Omental fat pad (tissue), 3 donors: ENCODE measurements at regions not wholly inside any gene's neighbourhood (a gene's known extent, or its start where the extent isn't known, plus 50 kb on each side); places are given as distances from the start of the nearest gene placed in this dataset.

Experiments used
- ATAC-seq: fragments of 150-250 bp; one replicate; pipeline ENCODE4 v1.9.1; 2016; ENCODE audit warnings: mild to moderate bottlenecking, moderate library complexity; ENCODE audit not compliant: low FRiP score
- DNase-seq: peaks from one replicate; pipeline ENCODE4 v3.0.0-alpha.2; 2019; ENCODE audit warnings: low spot score
- TF ChIP-seq, protein P1 (sequence below), 3 donors: fragments of 450-650 bp; IDR thresholded peaks; one replicate each; pipeline ENCODE4 v1.5.1; 2016 to 2017; ENCODE audit warnings: antibody characterized with exemption in 3 of 3, mild to moderate bottlenecking in 3 of 3, moderate library complexity in 2 of 3

DNA sequence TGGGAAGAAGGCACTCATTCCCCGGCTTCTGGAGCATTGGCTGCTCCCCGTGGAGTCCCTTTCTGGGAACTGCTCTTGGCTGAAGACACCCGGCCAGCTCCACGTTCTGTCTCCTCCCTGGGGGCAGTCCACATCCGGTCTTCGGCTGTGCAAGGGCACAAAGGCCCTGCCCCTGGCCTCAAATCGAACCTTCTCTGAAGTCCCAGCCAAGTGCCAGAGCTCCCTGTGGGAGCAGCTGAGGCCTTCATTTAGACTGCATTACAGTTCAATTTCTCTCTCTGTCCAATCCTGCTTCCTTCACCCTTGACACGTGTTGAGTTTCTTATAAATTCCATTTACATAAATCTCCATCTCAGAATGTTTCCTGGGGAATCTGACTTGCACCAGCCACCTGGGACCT lies 132.9 kb upstream of the POU3F1 start:
- TF ChIP-seq, protein P1, sequence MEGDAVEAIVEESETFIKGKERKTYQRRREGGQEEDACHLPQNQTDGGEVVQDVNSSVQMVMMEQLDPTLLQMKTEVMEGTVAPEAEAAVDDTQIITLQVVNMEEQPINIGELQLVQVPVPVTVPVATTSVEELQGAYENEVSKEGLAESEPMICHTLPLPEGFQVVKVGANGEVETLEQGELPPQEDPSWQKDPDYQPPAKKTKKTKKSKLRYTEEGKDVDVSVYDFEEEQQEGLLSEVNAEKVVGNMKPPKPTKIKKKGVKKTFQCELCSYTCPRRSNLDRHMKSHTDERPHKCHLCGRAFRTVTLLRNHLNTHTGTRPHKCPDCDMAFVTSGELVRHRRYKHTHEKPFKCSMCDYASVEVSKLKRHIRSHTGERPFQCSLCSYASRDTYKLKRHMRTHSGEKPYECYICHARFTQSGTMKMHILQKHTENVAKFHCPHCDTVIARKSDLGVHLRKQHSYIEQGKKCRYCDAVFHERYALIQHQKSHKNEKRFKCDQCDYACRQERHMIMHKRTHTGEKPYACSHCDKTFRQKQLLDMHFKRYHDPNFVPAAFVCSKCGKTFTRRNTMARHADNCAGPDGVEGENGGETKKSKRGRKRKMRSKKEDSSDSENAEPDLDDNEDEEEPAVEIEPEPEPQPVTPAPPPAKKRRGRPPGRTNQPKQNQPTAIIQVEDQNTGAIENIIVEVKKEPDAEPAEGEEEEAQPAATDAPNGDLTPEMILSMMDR (IDR thresholded peaks at IDR 0.05): no peak
- DNase-seq: no peak
- ATAC-seq: no peak

DNA sequence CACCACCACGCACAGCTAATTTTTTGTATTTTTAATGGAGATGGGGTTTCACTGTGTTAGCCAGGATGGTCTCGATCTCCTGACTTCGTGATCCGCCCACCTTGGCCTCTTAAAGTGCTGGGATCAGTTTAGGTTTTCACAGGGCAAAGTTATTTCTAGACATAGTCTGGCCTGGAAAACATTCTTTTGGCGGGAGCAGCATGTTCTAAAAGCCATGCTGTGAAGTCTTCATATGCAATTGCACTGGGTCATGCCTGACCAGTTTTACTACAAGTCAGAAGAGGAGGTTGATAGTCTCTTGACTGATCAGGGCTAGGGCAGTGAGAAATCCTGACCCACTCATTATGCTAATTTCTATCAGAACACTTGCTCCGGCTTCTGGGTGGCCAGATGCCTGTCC lies 131.6 kb upstream of the POU3F1 start:
- DNase-seq (no peak), ATAC-seq (no peak)
- TF ChIP-seq, protein P1 (IDR thresholded peaks at IDR 0.05): no peak

DNA sequence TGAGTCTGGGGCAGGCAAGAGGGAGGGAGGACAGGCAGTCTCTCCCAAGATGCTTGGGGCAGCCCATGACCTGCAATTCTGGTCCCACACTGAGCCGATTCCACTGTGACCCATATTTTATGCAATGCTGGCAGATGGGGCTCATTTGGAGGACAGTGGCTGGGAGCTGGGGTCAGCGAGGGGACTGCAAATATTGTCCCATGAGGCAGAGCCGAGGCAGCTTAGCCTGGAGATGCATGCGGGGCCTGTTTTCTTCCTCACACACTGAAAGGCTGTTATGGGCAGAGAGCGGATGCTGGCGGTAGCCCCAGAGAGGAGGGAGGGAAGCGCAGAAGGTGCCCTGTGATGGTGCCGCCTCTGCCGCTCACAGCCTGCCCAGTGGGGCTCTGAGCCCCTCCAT lies 128.5 kb upstream of the POU3F1 start:
- TF ChIP-seq, protein P1 (IDR thresholded peaks at IDR 0.05): no peak
- DNase-seq (no peak), ATAC-seq (no peak)

DNA sequence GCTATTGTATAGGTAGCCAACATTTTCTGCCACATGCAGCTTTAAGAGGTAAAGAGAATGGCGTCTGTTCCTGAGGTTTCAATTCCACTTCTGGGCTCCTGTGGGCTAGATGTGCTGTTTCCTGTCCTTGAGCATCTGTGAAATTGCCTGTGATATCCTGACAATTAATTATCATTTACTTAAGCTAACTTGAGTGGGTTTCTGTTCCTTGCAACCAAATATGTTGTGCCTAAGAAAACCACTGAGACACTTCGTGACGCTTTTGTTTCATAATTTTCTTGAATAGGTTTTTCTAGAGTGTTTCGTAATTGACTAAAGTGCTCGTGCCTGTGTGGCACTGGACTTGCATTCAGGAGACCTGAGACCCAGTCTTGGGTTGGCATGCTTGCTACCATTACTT lies 127.3 kb upstream of the POU3F1 start:
- no peak for DNase-seq
- TF ChIP-seq, protein P1 (IDR thresholded peaks at IDR 0.05): no peak
- no peak for ATAC-seq

DNA sequence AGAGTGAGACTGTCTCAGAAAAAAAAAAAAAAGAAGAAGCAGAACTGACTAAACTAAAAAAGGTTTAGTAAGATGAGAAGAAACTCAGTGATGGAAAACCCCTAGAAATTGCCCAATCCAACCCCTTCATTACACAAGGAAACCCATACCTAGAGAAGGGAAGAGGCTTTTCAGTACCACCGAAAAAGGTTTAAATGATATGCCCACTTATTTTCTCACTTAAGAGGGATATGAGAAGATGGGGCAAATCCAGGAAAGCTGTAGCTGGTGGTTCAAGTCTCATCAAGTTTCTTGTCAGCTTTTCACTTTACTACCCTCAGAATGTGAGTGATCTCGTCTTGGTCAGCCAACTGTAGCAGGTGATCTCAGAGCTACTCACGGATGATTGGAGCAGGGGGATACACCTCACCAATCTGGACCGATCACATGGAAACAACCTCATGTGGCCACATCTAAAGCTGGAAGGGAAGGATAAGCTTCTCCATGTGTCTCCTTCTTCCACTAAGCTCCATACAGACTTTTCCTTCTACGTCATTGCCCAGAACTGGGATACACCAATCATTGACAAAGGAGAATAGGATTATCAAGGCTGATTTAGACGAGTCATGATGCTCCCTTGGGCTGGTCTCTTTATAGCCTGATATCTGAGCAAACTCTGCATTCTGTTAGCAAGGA lies 126.7 kb upstream of the POU3F1 start:
- TF ChIP-seq, protein P1 (IDR thresholded peaks at IDR 0.05): no peak
- DNase-seq (no peak), ATAC-seq (no peak)

DNA sequence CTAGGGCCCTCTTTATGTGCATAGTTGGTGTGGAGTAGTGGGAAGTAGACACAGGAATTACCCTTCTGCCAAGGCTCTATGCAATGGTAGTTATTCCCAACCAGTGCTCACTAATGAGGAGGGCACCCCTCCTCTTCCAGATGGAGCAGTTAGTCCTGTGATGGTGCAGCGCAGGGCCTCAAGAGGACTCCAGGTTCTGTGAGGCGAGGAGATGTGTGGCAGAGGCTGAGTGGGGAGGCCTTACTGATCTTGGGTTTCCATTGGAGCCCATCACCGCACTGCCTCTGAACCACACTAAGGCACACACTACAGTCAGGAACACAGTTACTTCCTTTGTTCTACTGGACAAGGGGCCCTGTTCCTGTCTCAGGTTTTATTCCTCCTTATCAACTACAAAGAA lies 122.5 kb upstream of the POU3F1 start:
- ATAC-seq (no peak), DNase-seq (no peak)
- TF ChIP-seq, protein P1 (IDR thresholded peaks at IDR 0.05): no peak

DNA sequence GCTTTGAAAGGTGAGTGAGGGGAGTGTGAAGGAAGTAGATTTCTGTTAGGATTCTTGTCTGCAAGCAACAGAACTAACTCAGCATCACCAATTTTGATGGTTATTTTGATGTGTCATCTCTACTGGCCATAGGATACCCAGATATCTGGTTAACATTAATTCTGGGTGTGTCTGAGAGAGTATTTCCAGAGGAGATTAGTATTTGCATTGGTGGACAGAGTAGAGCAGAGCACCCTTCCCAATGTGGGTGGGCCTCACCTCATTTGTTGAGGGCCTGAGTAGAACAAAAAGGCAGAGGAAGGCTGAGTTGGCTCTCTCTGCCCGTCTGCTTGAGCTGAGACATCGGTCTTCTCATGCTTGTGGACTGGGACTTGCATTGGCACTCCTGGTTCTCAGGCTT lies 121.8 kb upstream of the POU3F1 start:
- TF ChIP-seq, protein P1 (IDR thresholded peaks at IDR 0.05): no peak
- DNase-seq (no peak), ATAC-seq (no peak)
